ENCODE measurements at regions not wholly inside any gene's neighbourhood (a gene's known extent, or its start where the extent isn't known, plus 50 kb on each side); places are given as distances from the start of the nearest gene placed in this dataset.

DNA sequence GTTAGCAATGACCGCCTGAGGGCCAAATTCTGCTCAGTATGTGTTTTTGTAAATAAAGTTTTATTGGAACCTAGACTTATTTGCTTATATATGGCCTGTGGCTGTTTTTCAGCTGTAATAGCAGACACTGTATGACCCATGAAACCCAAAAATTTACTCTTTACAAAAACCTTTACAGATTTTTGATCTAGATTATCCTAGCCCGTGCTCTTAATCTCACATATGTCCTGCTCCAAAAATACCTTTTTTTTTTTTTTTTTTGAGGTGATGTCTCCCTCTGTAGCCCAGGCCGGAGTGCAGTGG, 148.0 kb upstream of the ZNF217 start:
- H3K9me3 ChIP-seq, result no peaks in the 10 kb centered on the region
- no peak overlapping the region for H3K4me3 ChIP-seq
- TF ChIP-seq POLR2AphosphoS5 (IDR thresholded peaks at IDR 0.05) (no peak), POLR2A (IDR thresholded peaks at IDR 0.05) (no peak), CTCF (IDR thresholded peaks at IDR 0.05 in 8 of 11, conservative IDR thresholded peaks at IDR 0.05 in 3 of 11) (no peak)
- H3K36me3 ChIP-seq, result no peaks in the 10 kb centered on the region
- H3K4me1 ChIP-seq, result peaks cover 30 to 55% (median 49%) of the 10 kb centered on the region in 6 donors
- WGBS, 5 donors, result 93 to 99% (median 95%) methylated on average over 3 of the region's 3 CpGs
- intact Hi-C loops (cut with DNase I; ENCODE audit: low total_unique reads), result loop anchor here (10.0 kb wide), 1 partner anchor 103 kb away; no protein-coding TSS in a partner anchor
- H3K27ac ChIP-seq, result peak overlapping the region in 5 of 8 donors; percentile 74 to 87 (median 85)
- H3K27me3 ChIP-seq (replicated peaks in 1 of 7), result no peaks in the 10 kb centered on the region
- DNase-seq, result no peak

DNA sequence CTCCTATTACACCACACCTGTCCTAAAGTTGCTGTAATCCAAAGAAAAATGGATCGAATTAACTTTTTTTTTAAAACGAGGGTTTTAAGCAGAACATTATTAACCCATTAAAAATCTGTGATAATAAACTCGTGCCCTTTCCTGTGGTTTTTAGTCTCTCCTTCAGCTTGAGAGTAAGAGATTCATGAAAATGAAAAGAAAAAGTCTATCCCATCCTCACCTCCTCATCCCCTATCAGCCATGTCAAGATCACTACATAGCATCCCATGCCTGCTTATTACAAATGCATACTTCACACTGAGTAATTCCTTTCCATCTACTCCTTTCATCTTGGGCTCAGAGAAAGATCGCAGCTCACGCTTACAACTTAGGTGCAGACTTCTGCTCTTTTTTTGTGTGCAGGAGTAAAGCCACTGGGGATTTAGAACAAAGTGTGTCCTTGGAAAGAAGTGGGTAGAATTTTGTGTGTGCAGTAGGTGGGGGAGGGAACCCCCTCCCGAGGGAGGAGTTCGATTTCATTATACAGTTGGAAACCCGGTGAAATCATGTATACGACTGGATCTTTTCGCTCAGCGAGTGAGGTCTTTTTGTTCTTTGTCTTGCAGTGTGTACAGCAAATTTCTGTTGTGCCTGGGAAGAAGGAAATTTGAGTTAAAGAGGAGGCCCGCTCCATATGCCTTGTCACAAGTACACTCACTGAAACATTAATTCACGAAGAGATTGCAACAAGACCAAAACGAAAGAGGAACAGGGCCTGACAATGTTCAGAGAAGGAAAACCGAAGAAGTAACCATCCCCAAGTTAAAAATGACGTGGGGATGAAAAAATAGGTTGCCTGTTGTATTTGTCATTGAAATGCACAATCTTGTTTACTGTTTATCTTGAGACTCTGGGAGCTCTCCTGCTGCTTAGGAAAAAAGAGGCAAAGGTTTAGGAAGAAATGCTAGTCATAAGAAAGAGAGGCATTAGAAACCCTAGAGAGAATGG, 146.5 kb upstream of the ZNF217 start:
- Histone ChIP-seq H3K27ac (peak overlapping the region; percentile 65 to 87 (median 80)), H3K4me3 (peak overlapping the region in 2 of 8 donors; percentile 23 to 48), H3K36me3 (no peaks in the 10 kb centered on the region), H3K9me3 (no peaks in the 10 kb centered on the region), H3K27me3 (replicated peaks in 1 of 7) (no peaks in the 10 kb centered on the region), H3K4me1 (peaks cover 33 to 71% (median 60%) of the 10 kb centered on the region in 6 donors)
- WGBS, 5 donors, result 31 to 36% (median 35%) methylated on average over 16 of the region's 16 CpGs
- no peak for DNase-seq
- TF ChIP-seq POLR2A (IDR thresholded peaks at IDR 0.05), result no peak
- no peak for TF ChIP-seq CTCF (IDR thresholded peaks at IDR 0.05 in 8 of 11, conservative IDR thresholded peaks at IDR 0.05 in 3 of 11)
- TF ChIP-seq POLR2AphosphoS5 (IDR thresholded peaks at IDR 0.05), result no peak
- intact Hi-C loops (cut with DNase I; ENCODE audit: low total_unique reads), result loop anchor here (10.0 kb wide), 1 partner anchor 105 kb away; no protein-coding TSS in a partner anchor

DNA sequence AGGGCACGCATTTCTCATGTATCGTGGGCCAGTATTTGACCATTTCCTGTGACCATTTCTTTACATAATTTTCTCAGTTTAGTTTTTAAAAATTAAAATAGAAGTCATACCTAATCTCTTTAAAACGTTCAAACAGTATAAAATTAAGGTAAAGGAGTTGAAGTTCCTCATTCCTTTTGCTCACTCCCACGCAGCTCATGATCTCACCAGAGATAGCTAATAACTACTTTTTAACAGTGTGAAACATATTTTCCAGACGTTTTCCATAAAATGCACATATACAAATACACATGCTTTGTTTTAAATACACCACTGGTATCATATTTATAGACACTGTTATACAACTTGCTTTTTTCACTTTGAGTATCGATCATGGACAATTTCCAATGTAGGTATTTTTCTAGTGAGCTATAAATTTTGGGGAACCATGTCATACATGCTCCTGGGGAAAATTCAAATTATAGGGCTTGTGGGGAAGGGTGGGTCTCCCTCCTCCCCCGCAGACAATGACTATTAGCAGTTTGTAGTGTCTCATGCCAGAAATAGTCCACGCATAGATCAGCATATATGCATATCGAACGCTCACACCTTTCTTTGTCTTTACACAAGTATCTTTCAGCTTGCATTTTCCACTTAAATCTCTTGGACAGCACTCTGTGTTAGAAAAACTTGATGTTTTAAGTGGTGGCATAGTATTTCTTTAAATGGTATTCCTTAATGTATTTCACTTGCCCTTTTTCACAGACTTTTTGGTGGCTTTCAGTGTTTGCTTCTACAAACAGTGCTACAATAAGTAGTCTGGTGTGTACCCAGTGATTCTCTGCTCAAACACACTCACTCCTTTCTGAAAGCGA, 145.5 kb upstream of the ZNF217 start:
- intact Hi-C loops (cut with DNase I; ENCODE audit: low total_unique reads), result no loop called here
- WGBS, 5 donors, result 49 to 58% (median 53%) methylated on average over 11 of the region's 11 CpGs
- H3K9me3 ChIP-seq, result no peaks in the 10 kb centered on the region
- H3K4me3 ChIP-seq, result peak overlapping the region in 1 of 8 donors; percentile 12
- H3K36me3 ChIP-seq, result no peaks in the 10 kb centered on the region
- H3K4me1 ChIP-seq, result peaks cover 33 to 75% (median 60%) of the 10 kb centered on the region in 6 donors
- no peak for DNase-seq
- no peaks in the 10 kb centered on the region for H3K27me3 ChIP-seq (replicated peaks in 1 of 7)
- H3K27ac ChIP-seq, result peak overlapping the region; percentile 65 to 87 (median 80)
- no peak for TF ChIP-seq CTCF (IDR thresholded peaks at IDR 0.05 in 8 of 11, conservative IDR thresholded peaks at IDR 0.05 in 3 of 11)
- no peak for TF ChIP-seq POLR2AphosphoS5 (IDR thresholded peaks at IDR 0.05)

Measured in spleen (tissue), 11 donors.